Erythroblast (primary cell): ENCODE measurements at regions not wholly inside any gene's neighbourhood (a gene's known extent, or its start where the extent isn't known, plus 50 kb on each side); places are given as distances from the start of the nearest gene placed in this dataset.

ENCODE experiments used
- DNase-seq, 2 experiments: peaks; one replicate each; lab custom pipeline; 2025; lab: John Stamatoyannopoulos, UW
- GATA1 ChIP-seq: IDR thresholded peaks from 2 replicates; pipeline ENCODE4 v1.6.1; 2011; ENCODE audit warnings: low read depth, mild to moderate bottlenecking, control low read depth, low read length, moderate library complexity
- POLR2A ChIP-seq: IDR thresholded peaks from 2 replicates; pipeline ENCODE4 v1.6.1; 2011; ENCODE audit warnings: mild to moderate bottlenecking, low read length

- no peak for TF ChIP-seq GATA1
- TF ChIP-seq POLR2A = no peak
Measured at GRCh38 chr5:74282490-74282889, 358.0 kb downstream of the ENC1 start.

DNA sequence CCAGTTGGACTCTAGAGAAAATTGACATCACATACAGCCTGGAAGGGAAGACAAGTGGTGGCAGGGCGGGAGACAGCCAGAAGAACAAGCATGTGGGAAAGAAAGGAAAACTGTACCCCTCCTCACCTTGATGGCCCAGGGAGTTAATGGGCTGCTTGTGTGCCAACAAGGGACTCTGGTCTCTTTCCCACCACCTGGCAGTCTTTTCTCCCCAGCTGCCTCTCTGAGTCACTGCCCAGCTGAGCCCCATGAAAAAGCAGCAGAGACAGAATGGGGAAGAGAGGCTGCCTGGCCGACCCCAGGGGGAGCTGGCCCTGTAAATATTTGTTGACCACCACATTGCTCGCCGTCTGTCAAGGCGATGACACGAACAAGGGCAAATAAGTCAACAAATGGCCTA lies 359.4 kb downstream of the ENC1 start:
- DNase-seq = no peak
- no peak for TF ChIP-seq GATA1
- TF ChIP-seq POLR2A = no peak

More at GRCh38 chr5:74282490-74282889, 358.0 kb downstream of the ENC1 start:
- DNase-seq = peak in 1 of 2 experiments; percentile 1

DNA sequence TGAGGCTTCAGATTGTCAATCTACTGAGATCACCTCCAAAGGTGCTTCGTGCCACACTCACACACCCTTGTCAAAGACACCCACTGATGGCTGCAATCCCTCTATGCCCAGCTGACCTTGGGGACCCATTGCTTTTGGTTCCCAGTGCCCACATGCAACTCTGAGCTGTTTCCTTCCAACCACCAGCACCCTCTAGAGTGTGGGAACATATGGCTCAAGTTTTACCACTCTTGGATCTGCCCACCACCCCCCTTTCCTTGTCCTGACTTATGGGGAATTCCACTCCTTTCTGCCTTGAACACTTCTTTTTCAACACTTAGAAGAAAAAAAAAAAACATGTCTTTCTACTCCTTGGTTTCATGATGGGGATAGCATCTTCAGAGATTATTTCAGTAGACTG lies 360.2 kb downstream of the ENC1 start:
- no peak for DNase-seq
- TF ChIP-seq GATA1 (no peak), POLR2A (no peak)

DNA sequence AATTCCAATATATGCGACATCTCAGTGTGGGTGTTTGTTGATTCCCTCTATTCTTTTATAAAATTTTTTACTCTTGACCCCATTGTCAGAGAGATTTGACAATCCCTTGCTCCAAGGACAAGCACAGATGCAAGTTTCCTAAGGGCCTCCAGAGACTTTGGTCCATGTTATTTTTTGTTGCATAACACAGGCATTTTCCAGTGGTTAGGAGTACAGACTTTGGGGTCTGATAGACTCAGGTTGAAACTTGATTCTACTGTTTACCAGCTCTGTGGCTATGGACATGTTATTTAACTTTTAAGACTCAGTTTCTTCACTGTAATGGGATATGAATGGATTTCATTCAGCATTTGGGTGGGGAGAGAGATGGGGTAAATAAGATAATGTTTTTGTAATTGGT lies 361.3 kb downstream of the ENC1 start:
- TF ChIP-seq GATA1 (no peak), POLR2A (no peak)
- no peak for DNase-seq

DNA sequence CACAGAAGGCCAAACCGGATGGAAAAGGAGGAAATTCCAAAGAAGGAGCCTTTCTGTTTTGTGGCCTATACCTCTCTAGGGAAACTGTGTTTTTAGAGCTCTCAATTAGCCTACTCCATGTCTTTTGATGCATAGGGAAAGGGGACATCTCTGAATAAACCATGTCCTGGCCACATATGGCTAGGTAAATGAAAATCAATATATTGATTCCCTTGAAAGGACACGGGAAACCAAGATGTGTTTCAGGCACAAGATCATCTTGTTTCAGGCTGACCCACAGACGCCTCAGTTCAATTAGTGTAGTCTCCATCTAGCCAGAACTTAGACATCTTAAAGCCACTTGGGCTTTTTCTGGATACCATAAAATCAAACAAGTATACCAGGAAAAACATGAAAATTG lies 363.1 kb downstream of the ENC1 start:
- TF ChIP-seq GATA1 (no peak), POLR2A (no peak)
- DNase-seq = no peak

DNA sequence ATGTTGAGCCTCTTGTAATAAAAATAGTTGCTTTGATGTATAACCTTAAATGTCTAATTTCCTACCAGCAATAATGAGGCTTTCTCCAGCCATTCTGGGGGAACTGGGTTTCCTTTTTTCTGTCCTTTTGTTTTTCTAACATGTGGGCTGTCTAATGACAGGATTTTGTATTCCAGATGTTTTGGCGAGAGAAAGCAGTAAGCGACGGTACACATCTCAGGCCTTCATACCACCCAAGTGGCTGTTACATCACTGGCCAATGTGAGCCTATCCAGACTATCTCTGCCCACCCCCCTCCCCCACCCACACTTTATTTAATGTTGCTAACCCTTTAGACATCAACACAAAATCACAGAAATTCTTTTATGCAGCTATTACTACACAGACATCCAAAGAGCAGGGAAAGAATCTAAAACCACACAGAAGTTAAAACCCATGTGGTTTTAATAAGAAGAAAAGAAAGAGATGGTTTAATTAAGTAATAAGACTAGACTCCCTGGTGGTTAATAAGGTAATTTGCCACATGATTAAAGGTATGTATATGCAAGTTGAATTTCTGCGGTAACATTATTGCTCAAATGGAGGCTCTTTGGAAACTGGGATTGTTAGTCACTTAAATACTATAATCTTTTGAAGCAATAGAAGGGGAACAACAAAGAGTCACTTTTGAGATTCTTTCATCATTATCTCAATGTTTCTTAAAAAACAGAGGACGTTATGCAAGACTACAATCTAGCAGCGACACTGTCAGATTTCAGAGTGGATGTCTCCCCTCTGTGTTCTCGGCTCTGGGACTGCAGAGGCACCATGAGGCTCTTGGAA lies 365.1 kb downstream of the ENC1 start:
- TF ChIP-seq GATA1 = no peak
- no peak for TF ChIP-seq POLR2A
- DNase-seq = no peak

DNA sequence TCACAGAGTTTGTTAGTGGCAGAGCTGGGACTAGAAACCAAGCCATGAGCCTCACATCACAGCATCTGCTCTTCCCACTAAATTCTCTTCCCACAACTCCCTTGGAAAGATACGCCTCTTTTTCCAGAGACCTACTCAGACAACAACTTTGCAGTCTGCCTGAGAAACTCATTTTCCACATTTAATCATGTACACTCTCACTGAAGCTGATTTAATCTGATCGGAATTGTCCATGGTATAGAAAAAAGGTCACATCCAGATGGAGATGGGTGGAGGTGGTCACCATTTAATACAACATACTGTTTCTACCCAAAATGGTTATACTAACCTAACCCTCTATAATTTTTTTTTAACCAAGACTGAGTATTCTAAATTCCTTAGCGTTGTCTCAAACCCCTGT lies 366.2 kb downstream of the ENC1 start:
- TF ChIP-seq GATA1 = no peak
- no peak for TF ChIP-seq POLR2A
- no peak for DNase-seq

DNA sequence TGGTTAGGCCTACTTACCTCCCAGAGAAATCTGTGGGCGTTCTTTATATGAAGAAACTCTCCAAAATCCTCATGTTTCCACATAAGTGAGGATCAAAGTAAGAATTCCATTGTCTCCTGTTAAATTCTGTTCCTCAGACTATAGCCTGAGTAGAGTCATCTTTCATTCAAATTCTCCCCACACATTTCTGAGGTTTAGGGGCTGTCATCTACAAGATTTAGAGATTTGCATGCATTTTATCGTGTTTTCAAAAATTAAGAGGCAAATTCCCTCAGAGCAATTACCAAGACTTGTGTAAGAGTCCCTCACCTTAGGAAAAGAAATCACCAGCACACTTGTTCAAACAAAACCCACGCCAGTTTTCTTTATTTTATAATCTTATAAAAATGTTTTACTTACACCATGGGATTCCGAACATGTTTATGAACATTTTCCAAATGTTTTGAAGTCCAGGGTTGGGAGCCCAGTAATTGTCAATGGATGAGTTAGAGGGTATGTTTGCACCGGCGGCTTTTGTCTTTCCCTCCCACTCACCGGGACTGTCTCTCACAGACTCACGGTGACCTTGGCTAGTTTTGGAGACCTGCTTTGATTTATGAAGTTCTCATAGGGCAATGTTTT lies 367.6 kb downstream of the ENC1 start:
- TF ChIP-seq POLR2A (no peak), GATA1 (no peak)

GRCh38 chr5:74272024-74272775 lies 368.3 kb downstream of the ENC1 start:
- no peak for DNase-seq
- TF ChIP-seq GATA1 = no peak
- no peak for TF ChIP-seq POLR2A

More for the DNA sequence above, 367.6 kb downstream of the ENC1 start:
- no peak for DNase-seq

DNA sequence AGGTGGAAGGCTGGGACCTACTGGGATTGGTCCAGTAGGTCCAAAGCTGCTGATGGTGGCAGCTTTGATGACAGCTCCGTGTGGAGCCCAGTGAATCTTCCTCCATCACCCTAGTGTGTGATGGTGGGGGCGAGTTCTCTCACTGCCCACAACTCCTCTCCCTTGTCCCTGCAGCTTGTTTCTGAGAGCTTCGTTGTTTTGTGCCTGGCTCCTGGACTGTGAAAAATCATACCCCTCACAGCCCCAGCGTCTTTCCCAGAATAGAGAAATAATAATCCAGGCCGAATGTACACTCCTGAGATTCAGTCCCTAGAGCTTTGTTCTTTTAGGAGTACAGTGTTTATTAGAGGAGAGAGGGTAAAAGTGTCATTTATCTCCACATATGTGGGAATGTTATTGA lies 372.2 kb downstream of the ENC1 start:
- TF ChIP-seq POLR2A = no peak
- no peak for TF ChIP-seq GATA1
- DNase-seq = no peak

DNA sequence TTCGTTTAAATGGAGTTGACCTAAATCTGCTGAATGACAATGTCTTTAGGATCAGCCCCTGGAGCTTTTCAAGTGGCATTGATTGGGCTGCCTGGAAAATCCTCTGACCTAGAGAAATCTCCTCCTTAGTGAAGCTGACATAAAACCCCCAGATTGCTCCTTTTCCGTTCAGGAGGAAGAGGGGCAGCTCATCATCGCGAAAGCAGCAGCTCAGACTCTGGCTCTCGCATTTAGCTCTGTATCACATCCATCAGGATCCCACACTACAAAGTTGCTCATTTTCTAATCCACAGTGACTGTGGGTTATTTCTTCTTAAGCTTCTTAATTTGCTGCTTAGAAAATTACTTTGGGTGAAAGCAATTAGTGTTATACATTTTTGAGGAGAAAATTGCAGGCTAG lies 373.7 kb downstream of the ENC1 start:
- no peak for TF ChIP-seq GATA1
- no peak for TF ChIP-seq POLR2A
- DNase-seq = no peak

GRCh38 chr5:74266132-74266531 lies 374.4 kb downstream of the ENC1 start:
- TF ChIP-seq POLR2A (no peak), GATA1 (no peak)
- DNase-seq = no peak

- TF ChIP-seq GATA1 (no peak), POLR2A (no peak)
- no peak for DNase-seq
Measured at GRCh38 chr5:74262544-74263207, 377.9 kb downstream of the ENC1 start.
